ENCODE measurements at regions not wholly inside any gene's neighbourhood (a gene's known extent, or its start where the extent isn't known, plus 50 kb on each side); places are given as distances from the start of the nearest gene placed in this dataset.

- Histone ChIP-seq H3K36me3 (ENCODE audit: control insufficient read depth, insufficient read depth, low read length) (no peaks in the 10 kb centered on the region), H3K9ac (no peak overlapping the region), H3K79me2 (no peaks in the 10 kb centered on the region), H3K4me1 (no peaks in the 10 kb centered on the region), H3K4me3 (ENCODE audit: low read depth, low read length) (no peak overlapping the region), H3K9me3 (ENCODE audit: control insufficient read depth, low read length) (no peaks in the 10 kb centered on the region), H3K4me2 (ENCODE audit: low read length) (no peak overlapping the region), H3K27ac (no peak overlapping the region), H3K27me3 (ENCODE audit: control insufficient read depth, insufficient read depth, low read length) (no peaks in the 10 kb centered on the region), H2AFZ (no peak overlapping the region)
- TF ChIP-seq CTCF (IDR thresholded peaks at IDR 0.05): no peak
Observed at GRCh38 chr1:4532656-4533055, 121.8 kb upstream of the AJAP1 start.

- no peak for TF ChIP-seq CTCF (IDR thresholded peaks at IDR 0.05)
- no peaks in the 10 kb centered on the region for H3K36me3 ChIP-seq (ENCODE audit: control insufficient read depth, insufficient read depth, low read length)
Observed at GRCh38 chr1:4546911-4547310, 107.5 kb upstream of the AJAP1 start.

GRCh38 chr1:4549930-4550329 lies 104.5 kb upstream of the AJAP1 start:
- Histone ChIP-seq H3K4me2 (ENCODE audit: low read length) (no peak overlapping the region), H3K4me3 (ENCODE audit: low read depth, low read length) (no peak overlapping the region), H3K27me3 (ENCODE audit: control insufficient read depth, insufficient read depth, low read length) (no peaks in the 10 kb centered on the region), H3K9me3 (ENCODE audit: control insufficient read depth, low read length) (no peaks in the 10 kb centered on the region), H2AFZ (no peak overlapping the region), H3K27ac (no peak overlapping the region), H3K4me1 (no peaks in the 10 kb centered on the region), H3K36me3 (ENCODE audit: control insufficient read depth, insufficient read depth, low read length) (no peaks in the 10 kb centered on the region), H3K79me2 (no peaks in the 10 kb centered on the region), H3K9ac (no peak overlapping the region)
- TF ChIP-seq CTCF (IDR thresholded peaks at IDR 0.05): no peak

More at GRCh38 chr1:4546911-4547310, 107.5 kb upstream of the AJAP1 start:
- Histone ChIP-seq H2AFZ (no peak overlapping the region), H3K79me2 (no peaks in the 10 kb centered on the region), H3K4me3 (ENCODE audit: low read depth, low read length) (no peak overlapping the region), H3K9ac (no peak overlapping the region), H3K27me3 (ENCODE audit: control insufficient read depth, insufficient read depth, low read length) (no peaks in the 10 kb centered on the region), H3K9me3 (ENCODE audit: control insufficient read depth, low read length) (no peaks in the 10 kb centered on the region), H3K4me1 (no peaks in the 10 kb centered on the region), H3K4me2 (ENCODE audit: low read length) (no peak overlapping the region), H3K27ac (no peak overlapping the region)

- no peak for TF ChIP-seq CTCF (IDR thresholded peaks at IDR 0.05)
- no peak overlapping the region for H3K4me2 ChIP-seq (ENCODE audit: low read length)
Observed at GRCh38 chr1:4550941-4551340, 103.5 kb upstream of the AJAP1 start.

GRCh38 chr1:4551706-4552105 lies 102.7 kb upstream of the AJAP1 start:
- Histone ChIP-seq H3K27ac (no peak overlapping the region), H3K36me3 (ENCODE audit: control insufficient read depth, insufficient read depth, low read length) (no peaks in the 10 kb centered on the region), H3K4me2 (ENCODE audit: low read length) (no peak overlapping the region), H3K9me3 (ENCODE audit: control insufficient read depth, low read length) (no peaks in the 10 kb centered on the region), H3K4me1 (no peaks in the 10 kb centered on the region), H3K27me3 (ENCODE audit: control insufficient read depth, insufficient read depth, low read length) (no peaks in the 10 kb centered on the region), H3K4me3 (ENCODE audit: low read depth, low read length) (no peak overlapping the region), H3K79me2 (no peaks in the 10 kb centered on the region), H3K9ac (no peak overlapping the region), H2AFZ (no peak overlapping the region)
- no peak for TF ChIP-seq CTCF (IDR thresholded peaks at IDR 0.05)

More at GRCh38 chr1:4550941-4551340, 103.5 kb upstream of the AJAP1 start:
- Histone ChIP-seq H3K9me3 (ENCODE audit: control insufficient read depth, low read length) (no peaks in the 10 kb centered on the region), H3K4me1 (no peaks in the 10 kb centered on the region), H3K9ac (no peak overlapping the region), H3K27ac (no peak overlapping the region), H2AFZ (no peak overlapping the region), H3K79me2 (no peaks in the 10 kb centered on the region), H3K27me3 (ENCODE audit: control insufficient read depth, insufficient read depth, low read length) (no peaks in the 10 kb centered on the region), H3K36me3 (ENCODE audit: control insufficient read depth, insufficient read depth, low read length) (no peaks in the 10 kb centered on the region), H3K4me3 (ENCODE audit: low read depth, low read length) (no peak overlapping the region)

All from parathyroid adenoma (tissue), 2 donors.